ENCODE measurements at regions not wholly inside any gene's neighbourhood (a gene's known extent, or its start where the extent isn't known, plus 50 kb on each side); places are given as distances from the start of the nearest gene placed in this dataset.
"Not testable (repeated sequence)": the region's sequence is repeated elsewhere in the genome, so short reads cannot be mapped to it uniquely, and the experiment has no call there.

- H3K27ac ChIP-seq = no peak overlapping the region
- TF ChIP-seq ZFX (IDR thresholded peaks at IDR 0.05) (no peak), CTCF (conservative IDR thresholded peaks at IDR 0.05) (no peak)
Observed at GRCh38 chr12:131363393-131363792, 347.5 kb upstream of the SFSWAP start.

GRCh38 chr12:131363841-131364495 lies 346.9 kb upstream of the SFSWAP start:
- TF ChIP-seq ZFX (IDR thresholded peaks at IDR 0.05) (no peak), CTCF (conservative IDR thresholded peaks at IDR 0.05) (no peak)
- H3K27ac ChIP-seq = no peak overlapping the region

- TF ChIP-seq ZFX (IDR thresholded peaks at IDR 0.05) (no peak), CTCF (conservative IDR thresholded peaks at IDR 0.05) (no peak)
- no peak overlapping the region for H3K27ac ChIP-seq
Observed at GRCh38 chr12:131364903-131365820, 345.7 kb upstream of the SFSWAP start.

- no peak overlapping the region for H3K27ac ChIP-seq
- no peak for TF ChIP-seq CTCF (conservative IDR thresholded peaks at IDR 0.05)
- TF ChIP-seq ZFX (IDR thresholded peaks at IDR 0.05) = no peak
Observed at GRCh38 chr12:131365821-131366260, 345.0 kb upstream of the SFSWAP start.

GRCh38 chr12:131366261-131366871 lies 344.5 kb upstream of the SFSWAP start:
- no peak overlapping the region for H3K27ac ChIP-seq

GRCh38 chr12:131367067-131367982 lies 343.6 kb upstream of the SFSWAP start:
- not testable (repeated sequence) for H3K27ac ChIP-seq

More at GRCh38 chr12:131366261-131366871, 344.5 kb upstream of the SFSWAP start:
- TF ChIP-seq ZFX (IDR thresholded peaks at IDR 0.05) (no peak), CTCF (conservative IDR thresholded peaks at IDR 0.05) (no peak)
